SK-N-SH treated with all-trans-retinoic acid at 6 μM for 48 hours (cell line): ENCODE measurements at regions not wholly inside any gene's neighbourhood (a gene's known extent, or its start where the extent isn't known, plus 50 kb on each side); places are given as distances from the start of the nearest gene placed in this dataset.
"Not testable (repeated sequence)": the region's sequence is repeated elsewhere in the genome, so short reads cannot be mapped to it uniquely, and the experiment has no call there.

Experiments used
- ARNTL ChIP-seq: fragments of 450-650 bp; formaldehyde crosslinking; IDR thresholded peaks from 2 replicates; pipeline ENCODE4 v1.5.0; 2020; ENCODE audit warnings: low read depth, mild to moderate bottlenecking, moderate library complexity, borderline replicate concordance
- BACH2 ChIP-seq: fragments of 250-450 bp; sonication (Bioruptor Pico); IDR thresholded peaks from 2 replicates; pipeline ENCODE4 v1.9.0; 2021; ENCODE audit warnings: mild to moderate bottlenecking, borderline replicate concordance
- GLIS3 ChIP-seq: fragments of 250-450 bp; sonication (Bioruptor Pico); IDR thresholded peaks from 2 replicates; pipeline ENCODE4 v1.5.0; 2020; ENCODE audit warnings: mild to moderate bottlenecking, moderate library complexity
- ISL1 ChIP-seq: fragments of 250-450 bp; sonication (Bioruptor Pico); IDR thresholded peaks from 2 replicates; pipeline ENCODE4 v2.1.2; 2022; ENCODE audit warnings: mild to moderate bottlenecking, moderate library complexity
- OSR1 ChIP-seq: fragments of 250-450 bp; sonication (Bioruptor Pico); IDR thresholded peaks from 2 replicates; pipeline ENCODE4 v1.8.0; 2022; ENCODE audit warnings: moderate library complexity, mild to moderate bottlenecking, inconsistent platforms
- RARB ChIP-seq: fragments of 250-450 bp; sonication (Bioruptor Pico); IDR thresholded peaks from 2 replicates; pipeline ENCODE4 v1.8.0; 2021; ENCODE audit warnings: mild to moderate bottlenecking, moderate library complexity
- TOX ChIP-seq: fragments of 250-450 bp; sonication (Bioruptor Pico); IDR thresholded peaks from 2 replicates; pipeline ENCODE4 v1.8.0; 2021; ENCODE audit warnings: mild to moderate bottlenecking, moderate library complexity, borderline replicate concordance
- ZC3H10 ChIP-seq: fragments of 250-450 bp; sonication (Bioruptor Pico); IDR thresholded peaks from 2 replicates; pipeline ENCODE4 v1.5.1; 2021; ENCODE audit warnings: mild to moderate bottlenecking, moderate library complexity
- ZFP3 ChIP-seq: fragments of 250-450 bp; sonication (Bioruptor Pico); IDR thresholded peaks from 2 replicates; pipeline ENCODE4 v1.5.0; 2020; ENCODE audit warnings: mild to moderate bottlenecking, moderate library complexity
- ZNF8 ChIP-seq: fragments of 450-650 bp; formaldehyde crosslinking; IDR thresholded peaks from 2 replicates; pipeline ENCODE4 v1.5.0; 2020; ENCODE audit warnings: mild to moderate bottlenecking, moderate library complexity
- TF ChIP-seq, protein P1 (sequence below): fragments of 250-450 bp; sonication (Bioruptor Pico); IDR thresholded peaks from 2 replicates; pipeline ENCODE4 v1.5.1; 2020; ENCODE audit warnings: low read depth, mild to moderate bottlenecking, moderate library complexity
- TF ChIP-seq, protein P2 (sequence below): fragments of 250-450 bp; sonication (Bioruptor Pico); IDR thresholded peaks from 2 replicates; pipeline ENCODE4 v1.8.0; 2020; ENCODE audit warnings: mild to moderate bottlenecking, moderate library complexity, borderline replicate concordance
- TF ChIP-seq, protein P3 (sequence below): fragments of 250-450 bp; sonication (Bioruptor Pico); IDR thresholded peaks from 2 replicates; pipeline ENCODE4 v1.8.0; 2021; ENCODE audit warnings: low read depth, mild to moderate bottlenecking, moderate library complexity, borderline replicate concordance

DNA sequence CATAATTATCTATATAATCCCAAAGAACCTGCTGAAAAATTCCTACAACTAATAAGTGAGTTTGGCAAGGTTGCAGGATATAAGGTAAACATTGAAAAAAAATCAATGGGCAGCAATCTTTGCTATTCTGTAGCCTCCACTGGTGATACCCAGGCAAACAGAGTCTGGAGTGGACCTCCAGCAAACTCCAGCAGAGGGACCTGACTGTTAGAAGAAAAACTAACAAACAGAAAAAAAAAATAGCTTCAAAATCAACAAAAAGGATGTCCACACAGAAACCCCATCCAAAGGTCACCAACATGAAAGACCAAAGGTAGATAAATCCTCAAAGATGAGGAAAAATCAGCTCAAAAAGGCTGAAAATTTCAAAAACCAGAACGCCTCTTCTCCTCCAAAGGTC is 128.9 kb upstream of the PJA2 start:
- TF ChIP-seq, protein P1, sequence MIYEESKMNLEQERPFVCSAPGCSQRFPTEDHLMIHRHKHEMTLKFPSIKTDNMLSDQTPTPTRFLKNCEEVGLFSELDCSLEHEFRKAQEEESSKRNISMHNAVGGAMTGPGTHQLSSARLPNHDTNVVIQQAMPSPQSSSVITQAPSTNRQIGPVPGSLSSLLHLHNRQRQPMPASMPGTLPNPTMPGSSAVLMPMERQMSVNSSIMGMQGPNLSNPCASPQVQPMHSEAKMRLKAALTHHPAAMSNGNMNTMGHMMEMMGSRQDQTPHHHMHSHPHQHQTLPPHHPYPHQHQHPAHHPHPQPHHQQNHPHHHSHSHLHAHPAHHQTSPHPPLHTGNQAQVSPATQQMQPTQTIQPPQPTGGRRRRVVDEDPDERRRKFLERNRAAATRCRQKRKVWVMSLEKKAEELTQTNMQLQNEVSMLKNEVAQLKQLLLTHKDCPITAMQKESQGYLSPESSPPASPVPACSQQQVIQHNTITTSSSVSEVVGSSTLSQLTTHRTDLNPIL (CRISPR knock-in tag): not testable (repeated sequence)
- not testable (repeated sequence) for TF ChIP-seq ZFP3 (CRISPR knock-in tag); ZC3H10 (CRISPR knock-in tag); ARNTL (CRISPR knock-in tag); RARB (CRISPR knock-in tag); OSR1 (CRISPR knock-in tag); TOX (CRISPR knock-in tag); ISL1; ZNF8 (CRISPR knock-in tag); GLIS3 (CRISPR knock-in tag); BACH2
- TF ChIP-seq, protein P2, sequence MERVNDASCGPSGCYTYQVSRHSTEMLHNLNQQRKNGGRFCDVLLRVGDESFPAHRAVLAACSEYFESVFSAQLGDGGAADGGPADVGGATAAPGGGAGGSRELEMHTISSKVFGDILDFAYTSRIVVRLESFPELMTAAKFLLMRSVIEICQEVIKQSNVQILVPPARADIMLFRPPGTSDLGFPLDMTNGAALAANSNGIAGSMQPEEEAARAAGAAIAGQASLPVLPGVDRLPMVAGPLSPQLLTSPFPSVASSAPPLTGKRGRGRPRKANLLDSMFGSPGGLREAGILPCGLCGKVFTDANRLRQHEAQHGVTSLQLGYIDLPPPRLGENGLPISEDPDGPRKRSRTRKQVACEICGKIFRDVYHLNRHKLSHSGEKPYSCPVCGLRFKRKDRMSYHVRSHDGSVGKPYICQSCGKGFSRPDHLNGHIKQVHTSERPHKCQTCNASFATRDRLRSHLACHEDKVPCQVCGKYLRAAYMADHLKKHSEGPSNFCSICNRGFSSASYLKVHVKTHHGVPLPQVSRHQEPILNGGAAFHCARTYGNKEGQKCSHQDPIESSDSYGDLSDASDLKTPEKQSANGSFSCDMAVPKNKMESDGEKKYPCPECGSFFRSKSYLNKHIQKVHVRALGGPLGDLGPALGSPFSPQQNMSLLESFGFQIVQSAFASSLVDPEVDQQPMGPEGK (CRISPR knock-in tag): not testable (repeated sequence)
- TF ChIP-seq, protein P3, sequence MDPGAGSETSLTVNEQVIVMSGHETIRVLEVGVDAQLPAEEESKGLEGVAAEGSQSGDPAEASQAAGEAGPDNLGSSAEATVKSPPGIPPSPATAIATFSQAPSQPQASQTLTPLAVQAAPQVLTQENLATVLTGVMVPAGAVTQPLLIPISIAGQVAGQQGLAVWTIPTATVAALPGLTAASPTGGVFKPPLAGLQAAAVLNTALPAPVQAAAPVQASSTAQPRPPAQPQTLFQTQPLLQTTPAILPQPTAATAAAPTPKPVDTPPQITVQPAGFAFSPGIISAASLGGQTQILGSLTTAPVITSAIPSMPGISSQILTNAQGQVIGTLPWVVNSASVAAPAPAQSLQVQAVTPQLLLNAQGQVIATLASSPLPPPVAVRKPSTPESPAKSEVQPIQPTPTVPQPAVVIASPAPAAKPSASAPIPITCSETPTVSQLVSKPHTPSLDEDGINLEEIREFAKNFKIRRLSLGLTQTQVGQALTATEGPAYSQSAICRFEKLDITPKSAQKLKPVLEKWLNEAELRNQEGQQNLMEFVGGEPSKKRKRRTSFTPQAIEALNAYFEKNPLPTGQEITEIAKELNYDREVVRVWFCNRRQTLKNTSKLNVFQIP: not testable (repeated sequence)
